ENCODE measurements at regions not wholly inside any gene's neighbourhood (a gene's known extent, or its start where the extent isn't known, plus 50 kb on each side); places are given as distances from the start of the nearest gene placed in this dataset.

GRCh38 chr4:23455456-23456158 is 434.2 kb downstream of the PPARGC1A start:
- no peaks in the 10 kb centered on the region for H3K4me1 ChIP-seq
- no peak overlapping the region for H3K27ac ChIP-seq
- WGBS, 2 donors: 19 to 21% methylated on average over 5 of the region's 5 CpGs
- H3K9me3 ChIP-seq: no peaks in the 10 kb centered on the region
- no peaks in the 10 kb centered on the region for H3K27me3 ChIP-seq
- TF ChIP-seq, protein P1, sequence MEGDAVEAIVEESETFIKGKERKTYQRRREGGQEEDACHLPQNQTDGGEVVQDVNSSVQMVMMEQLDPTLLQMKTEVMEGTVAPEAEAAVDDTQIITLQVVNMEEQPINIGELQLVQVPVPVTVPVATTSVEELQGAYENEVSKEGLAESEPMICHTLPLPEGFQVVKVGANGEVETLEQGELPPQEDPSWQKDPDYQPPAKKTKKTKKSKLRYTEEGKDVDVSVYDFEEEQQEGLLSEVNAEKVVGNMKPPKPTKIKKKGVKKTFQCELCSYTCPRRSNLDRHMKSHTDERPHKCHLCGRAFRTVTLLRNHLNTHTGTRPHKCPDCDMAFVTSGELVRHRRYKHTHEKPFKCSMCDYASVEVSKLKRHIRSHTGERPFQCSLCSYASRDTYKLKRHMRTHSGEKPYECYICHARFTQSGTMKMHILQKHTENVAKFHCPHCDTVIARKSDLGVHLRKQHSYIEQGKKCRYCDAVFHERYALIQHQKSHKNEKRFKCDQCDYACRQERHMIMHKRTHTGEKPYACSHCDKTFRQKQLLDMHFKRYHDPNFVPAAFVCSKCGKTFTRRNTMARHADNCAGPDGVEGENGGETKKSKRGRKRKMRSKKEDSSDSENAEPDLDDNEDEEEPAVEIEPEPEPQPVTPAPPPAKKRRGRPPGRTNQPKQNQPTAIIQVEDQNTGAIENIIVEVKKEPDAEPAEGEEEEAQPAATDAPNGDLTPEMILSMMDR (IDR thresholded peaks at IDR 0.05): no peak
- no peaks in the 10 kb centered on the region for H3K36me3 ChIP-seq
- ATAC-seq (peak; percentile 61 to 88 (median 74)), FAIRE-seq (no peak), DNase-seq (peak in 3 of 6 donors; percentile 3 to 21 (median 15))
- no peak overlapping the region for H3K4me3 ChIP-seq
- intact Hi-C loops (cut with DNase I): no loop called here

DNA sequence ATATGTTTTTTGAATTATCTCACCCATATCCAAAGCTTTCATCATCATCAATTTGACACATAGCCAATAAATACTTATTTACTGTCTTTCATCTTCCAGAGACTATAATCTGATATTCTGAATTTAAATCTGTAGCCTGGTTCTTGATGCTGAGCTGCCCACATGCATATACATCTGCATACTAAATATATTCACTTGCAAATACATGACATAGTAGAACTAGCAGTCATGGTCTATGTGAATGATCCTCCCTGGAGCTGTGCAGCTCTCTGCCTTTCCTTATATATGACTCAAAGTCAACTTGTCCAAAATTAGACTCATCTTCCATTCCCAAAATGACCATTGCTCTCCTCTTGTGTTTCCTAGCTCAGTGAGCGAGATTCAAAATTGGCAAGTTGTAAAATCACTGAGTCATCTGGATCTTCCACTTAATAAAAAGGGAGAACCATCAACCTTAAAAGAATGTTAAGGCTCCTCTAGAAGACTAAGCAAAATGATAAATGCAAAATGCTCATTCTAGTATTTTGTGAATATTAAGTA is 448.2 kb downstream of the PPARGC1A start:
- ATAC-seq: no peak

GRCh38 chr4:23438764-23439163 is 451.1 kb downstream of the PPARGC1A start:
- H3K27me3 ChIP-seq: no peaks in the 10 kb centered on the region
- H3K4me1 ChIP-seq: no peaks in the 10 kb centered on the region
- DNase-seq: no peak
- no peaks in the 10 kb centered on the region for H3K36me3 ChIP-seq
- intact Hi-C loops (cut with DNase I): no loop called here
- TF ChIP-seq, protein P1 (IDR thresholded peaks at IDR 0.05): no peak
- 39 to 52% methylated on average over 1 of the region's 1 CpG for WGBS, 2 donors
- no peak for FAIRE-seq
- H3K27ac ChIP-seq: no peak overlapping the region
- no peak for ATAC-seq
- H3K9me3 ChIP-seq: no peaks in the 10 kb centered on the region
- H3K4me3 ChIP-seq: no peak overlapping the region

More for the DNA sequence above, 448.2 kb downstream of the PPARGC1A start:
- intact Hi-C loops (cut with DNase I): no loop called here
- Histone ChIP-seq H3K9me3 (no peaks in the 10 kb centered on the region), H3K36me3 (no peaks in the 10 kb centered on the region), H3K27me3 (no peaks in the 10 kb centered on the region), H3K4me3 (no peak overlapping the region), H3K4me1 (no peaks in the 10 kb centered on the region), H3K27ac (no peak overlapping the region)
- TF ChIP-seq, protein P1 (IDR thresholded peaks at IDR 0.05): no peak
- no peak for DNase-seq
- no peak for FAIRE-seq
- 68 to 75% methylated on average over 1 of the region's 1 CpG for WGBS, 2 donors

DNA sequence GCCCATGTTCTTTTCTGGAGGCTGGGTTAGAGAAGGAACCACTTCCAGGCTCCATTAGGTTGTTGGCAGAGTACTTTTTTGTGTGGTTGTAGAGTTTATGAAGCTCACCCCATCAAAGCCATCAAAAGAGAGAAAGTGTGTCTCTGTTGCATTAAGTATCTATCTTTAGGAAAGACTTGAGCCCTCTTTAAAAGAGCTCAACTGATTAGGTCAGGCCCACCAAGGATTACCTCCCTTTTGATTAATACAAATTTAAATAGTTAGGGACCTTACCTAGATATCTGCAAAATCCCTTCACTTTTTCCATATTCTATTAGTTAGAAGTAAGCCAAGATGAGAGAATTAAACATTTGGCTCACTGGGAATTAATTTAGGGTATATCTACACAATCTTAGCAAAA is 460.4 kb downstream of the PPARGC1A start:
- no peaks in the 10 kb centered on the region for H3K9me3 ChIP-seq
- H3K27me3 ChIP-seq: no peaks in the 10 kb centered on the region
- no peaks in the 10 kb centered on the region for H3K36me3 ChIP-seq
- DNase-seq (no peak), ATAC-seq (no peak), FAIRE-seq (no peak)
- no peak overlapping the region for H3K27ac ChIP-seq
- TF ChIP-seq, protein P1 (IDR thresholded peaks at IDR 0.05): no peak
- no peak overlapping the region for H3K4me3 ChIP-seq
- H3K4me1 ChIP-seq: no peaks in the 10 kb centered on the region
- intact Hi-C loops (cut with DNase I): no loop called here

GRCh38 chr4:23425570-23425969 is 464.3 kb downstream of the PPARGC1A start:
- no peak for DNase-seq
- Histone ChIP-seq H3K9me3 (no peaks in the 10 kb centered on the region), H3K4me1 (no peaks in the 10 kb centered on the region), H3K4me3 (no peak overlapping the region), H3K36me3 (no peaks in the 10 kb centered on the region), H3K27me3 (peaks cover 0 to 8% (median 0%) of the 10 kb centered on the region in 4 donors), H3K27ac (no peak overlapping the region)
- intact Hi-C loops (cut with DNase I): no loop called here
- no peak for ATAC-seq
- FAIRE-seq: no peak
- TF ChIP-seq, protein P1 (IDR thresholded peaks at IDR 0.05): no peak

Measured in pancreas (tissue), 10 donors.